ENCODE measurements at regions not wholly inside any gene's neighbourhood (a gene's known extent, or its start where the extent isn't known, plus 50 kb on each side); places are given as distances from the start of the nearest gene placed in this dataset.

DNA sequence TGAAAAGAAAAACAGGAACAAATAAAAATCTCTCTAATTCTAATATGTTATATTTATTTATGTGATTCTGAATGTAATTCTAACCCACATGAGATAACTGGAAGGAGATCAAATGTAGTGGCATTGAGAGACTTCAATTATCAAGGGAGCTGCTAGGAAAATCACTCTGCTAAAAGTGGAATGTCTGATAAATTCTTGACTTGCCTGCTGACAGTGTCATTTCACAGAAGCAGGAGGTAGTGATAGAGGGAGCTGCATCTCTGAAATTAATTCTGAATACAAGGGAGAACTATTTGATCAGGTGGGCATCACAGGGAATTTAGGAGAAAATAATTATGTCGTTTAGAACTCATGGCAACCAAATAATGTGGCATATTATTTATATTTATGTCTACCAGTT, 303.6 kb downstream of the BCAT1 start:
- TF ChIP-seq GATA2 (IDR thresholded peaks at IDR 0.05; ENCODE audit: low read depth, low read length) (no peak), GATA3 (IDR thresholded peaks at IDR 0.05; ENCODE audit: low read depth, low read length) (no peak)

Measured in SH-SY5Y (cell line).